ENCODE measurements at regions not wholly inside any gene's neighbourhood (a gene's known extent, or its start where the extent isn't known, plus 50 kb on each side); places are given as distances from the start of the nearest gene placed in this dataset.

DNA sequence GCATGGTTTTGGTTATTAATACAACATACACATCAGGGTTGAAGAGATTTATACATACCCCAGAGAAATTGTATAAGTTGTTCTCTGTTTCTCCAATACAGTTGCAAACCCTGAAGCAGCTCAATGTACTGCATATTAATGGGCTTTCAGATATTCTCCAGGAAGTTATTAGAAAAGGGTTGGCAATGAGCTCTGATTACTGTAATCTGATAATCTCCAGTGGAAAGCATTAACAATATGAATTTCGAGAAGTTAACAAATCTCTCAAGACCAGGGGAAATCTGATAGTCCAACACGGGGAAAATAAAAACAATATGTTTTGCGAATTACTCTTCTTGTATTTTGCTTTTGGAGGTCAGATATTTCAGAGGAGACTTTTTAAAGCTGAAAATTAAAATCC, 950.1 kb downstream of the TBL1XR1 start:
- no peak for TF ChIP-seq EZH2 (IDR thresholded peaks at IDR 0.05; ENCODE audit: borderline replicate concordance)
- TF ChIP-seq CTCF (IDR thresholded peaks at IDR 0.05; ENCODE audit: poor library complexity) = no peak

Data from hepatocyte (in vitro differentiated cells).